ENCODE measurements at regions not wholly inside any gene's neighbourhood (a gene's known extent, or its start where the extent isn't known, plus 50 kb on each side); places are given as distances from the start of the nearest gene placed in this dataset.
"Not testable (repeated sequence)": the region's sequence is repeated elsewhere in the genome, so short reads cannot be mapped to it uniquely, and the experiment has no call there.

DNA sequence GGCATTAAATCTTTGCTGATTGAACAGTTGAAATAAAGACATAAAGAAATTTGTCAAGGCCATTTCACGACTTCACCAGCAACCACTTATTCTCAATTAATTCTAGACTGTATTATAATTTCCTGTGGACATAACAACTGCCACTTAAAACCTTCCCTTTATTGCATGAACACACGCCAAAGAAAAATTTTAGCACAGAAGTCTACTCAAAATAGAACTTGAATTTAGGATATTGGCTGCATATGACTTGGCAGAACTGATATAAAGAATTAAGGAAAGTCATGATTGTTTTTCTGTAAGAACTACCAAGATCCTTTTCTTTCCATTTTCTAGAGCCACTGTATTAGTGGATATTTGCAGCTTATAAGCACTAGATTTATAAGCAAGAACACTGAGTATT lies 226.5 kb upstream of the AKR1E2 start:
- CTCF ChIA-PET, result no interaction called here

DNA sequence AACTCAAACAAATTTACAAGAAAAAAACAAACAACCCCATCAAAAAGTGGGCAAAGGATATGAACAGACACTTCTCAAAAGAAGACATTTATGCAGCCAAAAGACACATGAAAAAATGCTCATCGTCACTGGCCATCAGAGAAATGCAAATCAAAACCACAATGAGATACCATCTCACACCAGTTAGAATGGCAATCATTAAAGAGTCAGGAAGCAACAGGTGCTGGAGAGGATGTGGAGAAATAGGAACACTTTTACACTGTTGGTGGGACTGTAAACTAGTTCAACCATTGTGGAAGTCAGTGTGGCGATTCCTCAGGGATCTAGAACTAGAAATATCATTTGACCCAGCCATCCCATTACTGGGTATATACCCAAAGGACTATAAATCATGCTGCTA lies 228.1 kb upstream of the AKR1E2 start:
- POLR2A ChIA-PET; H3K4me3 ChIP-seq (ENCODE audit: low read depth, low read length); CTCF ChIA-PET; DNase-seq (ENCODE audit: low read depth, low spot score): not testable (repeated sequence)

More for the DNA sequence above, 226.5 kb upstream of the AKR1E2 start:
- no peak for DNase-seq (ENCODE audit: low read depth, low spot score)
- TF ChIP-seq, protein P1, sequence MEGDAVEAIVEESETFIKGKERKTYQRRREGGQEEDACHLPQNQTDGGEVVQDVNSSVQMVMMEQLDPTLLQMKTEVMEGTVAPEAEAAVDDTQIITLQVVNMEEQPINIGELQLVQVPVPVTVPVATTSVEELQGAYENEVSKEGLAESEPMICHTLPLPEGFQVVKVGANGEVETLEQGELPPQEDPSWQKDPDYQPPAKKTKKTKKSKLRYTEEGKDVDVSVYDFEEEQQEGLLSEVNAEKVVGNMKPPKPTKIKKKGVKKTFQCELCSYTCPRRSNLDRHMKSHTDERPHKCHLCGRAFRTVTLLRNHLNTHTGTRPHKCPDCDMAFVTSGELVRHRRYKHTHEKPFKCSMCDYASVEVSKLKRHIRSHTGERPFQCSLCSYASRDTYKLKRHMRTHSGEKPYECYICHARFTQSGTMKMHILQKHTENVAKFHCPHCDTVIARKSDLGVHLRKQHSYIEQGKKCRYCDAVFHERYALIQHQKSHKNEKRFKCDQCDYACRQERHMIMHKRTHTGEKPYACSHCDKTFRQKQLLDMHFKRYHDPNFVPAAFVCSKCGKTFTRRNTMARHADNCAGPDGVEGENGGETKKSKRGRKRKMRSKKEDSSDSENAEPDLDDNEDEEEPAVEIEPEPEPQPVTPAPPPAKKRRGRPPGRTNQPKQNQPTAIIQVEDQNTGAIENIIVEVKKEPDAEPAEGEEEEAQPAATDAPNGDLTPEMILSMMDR (IDR thresholded peaks at IDR 0.05; ENCODE audit: insufficient read depth, low read length, missing control alignments), result no peak
- POLR2A ChIA-PET, result no interaction called here
- H3K4me3 ChIP-seq (ENCODE audit: low read depth, low read length), result no peak overlapping the region

DNA sequence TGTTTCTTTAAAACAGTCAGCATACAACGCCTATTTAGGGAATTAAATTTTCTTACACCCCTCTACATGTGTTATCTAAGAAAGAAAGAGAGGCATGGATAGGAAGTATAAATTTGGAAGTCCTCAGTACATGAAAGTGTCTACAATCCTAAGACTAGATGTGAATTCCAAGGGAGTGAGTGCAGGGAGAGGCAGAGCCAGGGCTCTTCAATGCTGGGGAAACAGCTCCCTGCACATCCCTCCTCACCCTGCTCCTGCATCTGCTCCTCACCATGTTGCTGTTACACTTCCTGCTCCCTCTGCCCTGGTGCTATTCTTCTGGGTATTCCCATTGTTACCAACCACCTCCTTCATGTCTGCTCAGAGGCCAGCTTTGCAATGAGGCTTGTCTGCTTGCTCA lies 229.1 kb upstream of the AKR1E2 start:
- ChIA-PET CTCF (no interaction called here), POLR2A (interaction anchor here (0.5 kb wide), 1 partner anchor 811 kb away, joined by 3 read pairs; no protein-coding TSS in a partner anchor)
- DNase-seq (ENCODE audit: low read depth, low spot score), result peak; percentile 16
- H3K4me3 ChIP-seq (ENCODE audit: low read depth, low read length), result no peak overlapping the region
- TF ChIP-seq, protein P1 (IDR thresholded peaks at IDR 0.05; ENCODE audit: insufficient read depth, low read length, missing control alignments), result no peak

DNA sequence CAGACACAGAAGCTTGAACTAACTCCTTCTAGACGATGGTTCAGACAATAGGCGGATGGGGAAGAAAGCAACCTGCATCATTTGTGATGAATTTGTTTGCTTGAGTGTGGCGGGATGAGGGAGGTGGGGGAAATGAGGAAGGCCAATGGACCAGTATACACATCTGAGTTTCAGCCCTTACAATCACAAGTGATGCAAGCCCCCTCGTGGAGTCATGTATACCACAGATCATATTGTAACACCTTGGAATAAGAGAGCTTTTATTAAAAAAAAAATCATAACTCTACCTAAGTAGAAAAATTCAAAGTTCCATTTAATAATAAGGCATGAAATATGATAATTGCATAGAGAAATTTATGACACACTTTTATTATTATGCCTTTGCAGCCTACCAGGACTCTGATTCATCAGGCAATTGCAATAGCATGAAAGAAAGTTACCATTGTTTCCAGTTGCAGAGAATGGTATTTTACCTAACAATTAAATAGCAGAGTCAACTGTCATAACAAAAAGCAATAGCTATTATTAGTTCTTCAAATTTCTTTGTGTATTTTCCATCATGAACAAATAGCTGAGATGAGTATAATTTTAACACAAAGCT lies 230.2 kb upstream of the AKR1E2 start:
- no peak for DNase-seq (ENCODE audit: low read depth, low spot score)
- TF ChIP-seq, protein P1 (IDR thresholded peaks at IDR 0.05; ENCODE audit: insufficient read depth, low read length, missing control alignments), result no peak
- ChIA-PET POLR2A (interaction anchor here (0.7 kb wide), 1 partner anchor 88 kb away, joined by 3 read pairs; no protein-coding TSS in a partner anchor), CTCF (interaction anchor here (0.9 to 1.2 kb wide), 2 partner anchors 13 to 61 kb away, joined by 3 to 4 read pairs; no protein-coding TSS in a partner anchor)
- H3K4me3 ChIP-seq (ENCODE audit: low read depth, low read length), result no peak overlapping the region

DNA sequence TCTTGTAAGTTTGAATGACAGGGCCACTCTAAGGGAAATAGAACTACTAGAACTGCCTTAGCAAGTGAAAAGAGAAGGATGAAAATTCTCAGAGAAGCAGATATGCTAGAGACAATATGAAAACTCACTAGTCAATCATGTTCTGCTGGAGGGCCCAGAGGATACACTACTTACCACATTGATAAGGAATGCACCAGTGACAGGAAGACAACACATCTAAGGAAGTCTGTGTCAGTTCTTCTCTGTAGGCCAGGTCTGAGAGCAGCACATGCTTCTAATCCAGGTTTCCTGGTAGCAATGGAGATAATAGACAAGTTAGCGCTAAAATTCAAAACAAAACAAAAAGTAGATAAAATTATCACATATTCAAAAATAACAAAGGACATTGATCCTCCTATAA lies 235.2 kb upstream of the AKR1E2 start:
- TF ChIP-seq, protein P1 (IDR thresholded peaks at IDR 0.05; ENCODE audit: insufficient read depth, low read length, missing control alignments), result no peak
- ChIA-PET CTCF (no interaction called here), POLR2A (no interaction called here)
- no peak overlapping the region for H3K4me3 ChIP-seq (ENCODE audit: low read depth, low read length)
- no peak for DNase-seq (ENCODE audit: low read depth, low spot score)

DNA sequence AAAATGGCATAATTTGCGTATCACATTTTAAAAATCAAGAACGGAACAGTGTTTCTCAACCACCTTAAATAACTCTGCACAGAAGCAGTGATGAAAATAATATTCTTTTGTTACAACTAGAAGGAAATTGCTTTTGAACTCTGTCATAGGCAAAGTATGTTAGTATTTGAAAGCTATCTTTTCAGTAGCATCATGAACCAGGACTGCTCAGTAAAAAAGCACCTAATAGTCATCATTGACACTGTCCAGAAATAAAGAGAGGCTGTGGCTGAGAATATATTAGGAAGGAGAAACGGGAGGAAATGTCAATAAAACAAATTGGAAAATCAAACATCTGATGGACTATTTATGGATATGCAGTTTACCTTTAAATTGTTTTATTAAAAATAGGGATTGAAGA lies 237.2 kb upstream of the AKR1E2 start:
- POLR2A ChIA-PET, result no interaction called here
- CTCF ChIA-PET, result interaction anchor here (1.1 to 1.5 kb wide), 2 partner anchors 9 to 12 kb away, joined by 3 to 5 read pairs; no protein-coding TSS in a partner anchor
- DNase-seq (ENCODE audit: low read depth, low spot score), result no peak
- H3K4me3 ChIP-seq (ENCODE audit: low read depth, low read length), result no peak overlapping the region
- TF ChIP-seq, protein P1 (IDR thresholded peaks at IDR 0.05; ENCODE audit: insufficient read depth, low read length, missing control alignments), result no peak

DNA sequence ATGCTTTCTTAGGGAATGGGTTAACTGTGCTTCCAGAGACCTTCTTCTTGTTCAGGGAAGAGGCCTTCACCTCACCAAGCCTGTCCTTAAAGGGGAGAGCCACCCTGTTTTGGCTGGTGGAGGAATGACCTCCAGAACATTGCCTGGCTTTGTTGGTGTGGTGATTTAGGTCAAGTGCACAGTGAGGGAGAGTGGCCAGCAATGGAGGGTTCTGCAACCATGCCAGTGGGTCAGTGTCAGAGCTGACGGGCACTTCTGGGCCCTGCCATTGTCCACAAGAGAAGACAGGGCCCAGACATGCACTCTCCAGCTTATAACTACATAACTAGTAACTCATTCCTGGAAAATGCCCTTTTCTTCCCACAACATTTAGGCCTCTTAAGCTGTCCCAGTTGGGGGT lies 238.5 kb upstream of the AKR1E2 start:
- ChIA-PET POLR2A (no interaction called here), CTCF (no interaction called here)
- H3K4me3 ChIP-seq (ENCODE audit: low read depth, low read length), result no peak overlapping the region
- TF ChIP-seq, protein P1 (IDR thresholded peaks at IDR 0.05; ENCODE audit: insufficient read depth, low read length, missing control alignments), result no peak
- no peak for DNase-seq (ENCODE audit: low read depth, low spot score)

Data from AG04449 (cell line).